ENCODE measurements at regions not wholly inside any gene's neighbourhood (a gene's known extent, or its start where the extent isn't known, plus 50 kb on each side); places are given as distances from the start of the nearest gene placed in this dataset.

DNA sequence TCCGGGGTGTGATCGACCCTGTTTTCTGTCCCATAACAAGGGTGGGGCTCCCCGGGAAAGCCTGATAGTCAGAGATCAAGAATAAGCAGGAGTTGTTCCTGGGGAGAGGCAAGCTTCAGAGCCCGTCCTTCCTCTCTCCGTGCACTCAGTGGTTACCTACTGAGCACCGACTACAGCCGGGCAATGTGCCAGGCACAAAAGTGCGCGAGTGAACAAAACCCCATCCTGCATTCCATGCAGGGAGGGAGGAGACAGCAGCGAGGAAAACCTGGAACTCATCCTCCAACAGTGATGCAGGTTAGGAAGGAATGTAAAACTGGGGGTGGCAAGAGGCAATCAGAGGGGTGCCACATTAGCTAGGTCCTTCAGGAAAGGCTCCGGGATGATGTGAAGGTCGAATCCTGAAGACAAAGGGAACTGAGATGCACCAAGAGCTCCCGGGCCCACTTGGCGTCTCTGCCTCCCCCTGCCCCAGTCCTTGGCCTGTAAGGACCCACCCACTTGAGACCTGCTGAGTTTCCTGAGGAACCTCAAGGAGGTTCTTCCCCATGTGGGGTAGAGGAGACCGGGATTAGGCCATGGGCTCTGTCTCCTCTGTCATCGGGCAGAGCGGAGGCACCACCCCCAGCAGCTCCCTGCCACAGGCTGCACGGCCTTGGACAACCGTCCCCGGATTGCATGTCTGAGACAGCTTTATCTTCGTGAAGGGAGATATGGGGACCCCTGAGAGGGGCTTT, 198.2 kb downstream of the NDUFA10 start:
- no peaks in the 10 kb centered on the region for H3K4me1 ChIP-seq (ENCODE audit: control insufficient read depth in 4 of 4, insufficient read depth in 4 of 4, low read length in 3 of 4)
- WGBS: 85% methylated on average over 21 of the region's 21 CpGs
- no peak for TF ChIP-seq HNF4A (conservative IDR thresholded peaks at IDR 0.05)
- TF ChIP-seq RAD21 (IDR thresholded peaks at IDR 0.05): no peak
- TF ChIP-seq, protein P1, sequence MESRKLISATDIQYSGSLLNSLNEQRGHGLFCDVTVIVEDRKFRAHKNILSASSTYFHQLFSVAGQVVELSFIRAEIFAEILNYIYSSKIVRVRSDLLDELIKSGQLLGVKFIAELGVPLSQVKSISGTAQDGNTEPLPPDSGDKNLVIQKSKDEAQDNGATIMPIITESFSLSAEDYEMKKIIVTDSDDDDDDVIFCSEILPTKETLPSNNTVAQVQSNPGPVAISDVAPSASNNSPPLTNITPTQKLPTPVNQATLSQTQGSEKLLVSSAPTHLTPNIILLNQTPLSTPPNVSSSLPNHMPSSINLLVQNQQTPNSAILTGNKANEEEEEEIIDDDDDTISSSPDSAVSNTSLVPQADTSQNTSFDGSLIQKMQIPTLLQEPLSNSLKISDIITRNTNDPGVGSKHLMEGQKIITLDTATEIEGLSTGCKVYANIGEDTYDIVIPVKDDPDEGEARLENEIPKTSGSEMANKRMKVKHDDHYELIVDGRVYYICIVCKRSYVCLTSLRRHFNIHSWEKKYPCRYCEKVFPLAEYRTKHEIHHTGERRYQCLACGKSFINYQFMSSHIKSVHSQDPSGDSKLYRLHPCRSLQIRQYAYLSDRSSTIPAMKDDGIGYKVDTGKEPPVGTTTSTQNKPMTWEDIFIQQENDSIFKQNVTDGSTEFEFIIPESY (IDR thresholded peaks at IDR 0.05): no peak
- TF ChIP-seq RXRA (IDR thresholded peaks at IDR 0.05): no peak
- TF ChIP-seq GABPA (IDR thresholded peaks at IDR 0.05 in 1 of 2, conservative IDR thresholded peaks at IDR 0.05 in 1 of 2): no peak
- no peak for TF ChIP-seq JUND (IDR thresholded peaks at IDR 0.05)
- no peak for TF ChIP-seq FOXA2 (IDR thresholded peaks at IDR 0.05)
- TF ChIP-seq YY1 (IDR thresholded peaks at IDR 0.05): no peak
- TF ChIP-seq NR2F2 (IDR thresholded peaks at IDR 0.05): no peak
- TF ChIP-seq SP1 (IDR thresholded peaks at IDR 0.05): no peak
- TF ChIP-seq FOXA1 (IDR thresholded peaks at IDR 0.05): no peak
- TF ChIP-seq, protein P2, sequence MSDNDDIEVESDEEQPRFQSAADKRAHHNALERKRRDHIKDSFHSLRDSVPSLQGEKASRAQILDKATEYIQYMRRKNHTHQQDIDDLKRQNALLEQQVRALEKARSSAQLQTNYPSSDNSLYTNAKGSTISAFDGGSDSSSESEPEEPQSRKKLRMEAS (IDR thresholded peaks at IDR 0.05): no peak
- TF ChIP-seq, protein P3, sequence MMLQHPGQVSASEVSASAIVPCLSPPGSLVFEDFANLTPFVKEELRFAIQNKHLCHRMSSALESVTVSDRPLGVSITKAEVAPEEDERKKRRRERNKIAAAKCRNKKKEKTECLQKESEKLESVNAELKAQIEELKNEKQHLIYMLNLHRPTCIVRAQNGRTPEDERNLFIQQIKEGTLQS (IDR thresholded peaks at IDR 0.05): no peak
- no peak for TF ChIP-seq HNF4G (IDR thresholded peaks at IDR 0.05)
- TF ChIP-seq, protein P4, sequence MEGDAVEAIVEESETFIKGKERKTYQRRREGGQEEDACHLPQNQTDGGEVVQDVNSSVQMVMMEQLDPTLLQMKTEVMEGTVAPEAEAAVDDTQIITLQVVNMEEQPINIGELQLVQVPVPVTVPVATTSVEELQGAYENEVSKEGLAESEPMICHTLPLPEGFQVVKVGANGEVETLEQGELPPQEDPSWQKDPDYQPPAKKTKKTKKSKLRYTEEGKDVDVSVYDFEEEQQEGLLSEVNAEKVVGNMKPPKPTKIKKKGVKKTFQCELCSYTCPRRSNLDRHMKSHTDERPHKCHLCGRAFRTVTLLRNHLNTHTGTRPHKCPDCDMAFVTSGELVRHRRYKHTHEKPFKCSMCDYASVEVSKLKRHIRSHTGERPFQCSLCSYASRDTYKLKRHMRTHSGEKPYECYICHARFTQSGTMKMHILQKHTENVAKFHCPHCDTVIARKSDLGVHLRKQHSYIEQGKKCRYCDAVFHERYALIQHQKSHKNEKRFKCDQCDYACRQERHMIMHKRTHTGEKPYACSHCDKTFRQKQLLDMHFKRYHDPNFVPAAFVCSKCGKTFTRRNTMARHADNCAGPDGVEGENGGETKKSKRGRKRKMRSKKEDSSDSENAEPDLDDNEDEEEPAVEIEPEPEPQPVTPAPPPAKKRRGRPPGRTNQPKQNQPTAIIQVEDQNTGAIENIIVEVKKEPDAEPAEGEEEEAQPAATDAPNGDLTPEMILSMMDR (IDR thresholded peaks at IDR 0.05; ENCODE audit: low read depth, low read length, missing input control): no peak
- TF ChIP-seq, protein P5, sequence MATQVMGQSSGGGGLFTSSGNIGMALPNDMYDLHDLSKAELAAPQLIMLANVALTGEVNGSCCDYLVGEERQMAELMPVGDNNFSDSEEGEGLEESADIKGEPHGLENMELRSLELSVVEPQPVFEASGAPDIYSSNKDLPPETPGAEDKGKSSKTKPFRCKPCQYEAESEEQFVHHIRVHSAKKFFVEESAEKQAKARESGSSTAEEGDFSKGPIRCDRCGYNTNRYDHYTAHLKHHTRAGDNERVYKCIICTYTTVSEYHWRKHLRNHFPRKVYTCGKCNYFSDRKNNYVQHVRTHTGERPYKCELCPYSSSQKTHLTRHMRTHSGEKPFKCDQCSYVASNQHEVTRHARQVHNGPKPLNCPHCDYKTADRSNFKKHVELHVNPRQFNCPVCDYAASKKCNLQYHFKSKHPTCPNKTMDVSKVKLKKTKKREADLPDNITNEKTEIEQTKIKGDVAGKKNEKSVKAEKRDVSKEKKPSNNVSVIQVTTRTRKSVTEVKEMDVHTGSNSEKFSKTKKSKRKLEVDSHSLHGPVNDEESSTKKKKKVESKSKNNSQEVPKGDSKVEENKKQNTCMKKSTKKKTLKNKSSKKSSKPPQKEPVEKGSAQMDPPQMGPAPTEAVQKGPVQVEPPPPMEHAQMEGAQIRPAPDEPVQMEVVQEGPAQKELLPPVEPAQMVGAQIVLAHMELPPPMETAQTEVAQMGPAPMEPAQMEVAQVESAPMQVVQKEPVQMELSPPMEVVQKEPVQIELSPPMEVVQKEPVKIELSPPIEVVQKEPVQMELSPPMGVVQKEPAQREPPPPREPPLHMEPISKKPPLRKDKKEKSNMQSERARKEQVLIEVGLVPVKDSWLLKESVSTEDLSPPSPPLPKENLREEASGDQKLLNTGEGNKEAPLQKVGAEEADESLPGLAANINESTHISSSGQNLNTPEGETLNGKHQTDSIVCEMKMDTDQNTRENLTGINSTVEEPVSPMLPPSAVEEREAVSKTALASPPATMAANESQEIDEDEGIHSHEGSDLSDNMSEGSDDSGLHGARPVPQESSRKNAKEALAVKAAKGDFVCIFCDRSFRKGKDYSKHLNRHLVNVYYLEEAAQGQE (IDR thresholded peaks at IDR 0.05): no peak
- no peak for TF ChIP-seq EGR1 (IDR thresholded peaks at IDR 0.05; ENCODE audit: low read depth in 2 of 2)
- no peak for TF ChIP-seq TAF1 (conservative IDR thresholded peaks at IDR 0.05)
- H3K9me3 ChIP-seq (ENCODE audit: control insufficient read depth in 4 of 4, low read length in 3 of 4): no peaks in the 10 kb centered on the region
- no peak for DNase-seq (ENCODE audit: low spot score)
- H3K9ac ChIP-seq (ENCODE audit: low read depth in 1 of 2, low read length in 2 of 2): no peak overlapping the region
- no peaks in the 10 kb centered on the region for H3K36me3 ChIP-seq (ENCODE audit: control insufficient read depth in 4 of 4, insufficient read depth in 3 of 4, low read depth in 1 of 4, low read length in 3 of 4)
- H3K27ac ChIP-seq (ENCODE audit: low read depth in 1 of 2, low read length in 2 of 2): no peak overlapping the region
- no peak overlapping the region for H3K4me3 ChIP-seq (ENCODE audit: low read depth in 1 of 3, low read length in 3 of 3)
- H3K27me3 ChIP-seq (ENCODE audit: control insufficient read depth in 4 of 4, insufficient read depth in 4 of 4, low read length in 3 of 4): no peaks in the 10 kb centered on the region

Measured in liver (tissue), 8 donors.